CD14-positive monocyte (primary cell): ENCODE measurements at regions not wholly inside any gene's neighbourhood (a gene's known extent, or its start where the extent isn't known, plus 50 kb on each side); places are given as distances from the start of the nearest gene placed in this dataset.

Source experiments
- DNase-seq, 3 donors: peaks; one replicate each; pipeline ENCODE4 v3.0.0-alpha.2; 2011 to 2022
- H2AFZ ChIP-seq: 2 replicates; pipeline ENCODE4 v1.6.0; 2012; ENCODE audit warnings: mild to moderate bottlenecking, low read depth, low read length, inconsistent platforms; ENCODE audit not compliant: insufficient read depth, poor library complexity, severe bottlenecking
- H3K27ac ChIP-seq, 2 donors: 1 replicate in 1 of 2; 2 replicates in 1 of 2; pipeline ENCODE4 v1.5.1; 2012 to 2013; ENCODE audit warnings: low read length in 2 of 2, control low read depth in 1 of 2, inconsistent platforms in 1 of 2, low read depth in 1 of 2, mild to moderate bottlenecking in 1 of 2
- H3K27me3 ChIP-seq, 2 donors: one replicate each; pipeline versions ENCODE4 v1.6.0 to v1.6.1; 2011 to 2013; ENCODE audit warnings: low read length in 2 of 2; ENCODE audit not compliant: control insufficient read depth in 2 of 2, insufficient read depth in 2 of 2
- H3K36me3 ChIP-seq, 2 donors: replicated peaks in 1 of 2; 1 replicate in 1 of 2; 2 replicates in 1 of 2; pipeline versions ENCODE4 v1.5.1 to v1.6.1; 2012 to 2013; ENCODE audit warnings: low read length in 2 of 2, control low read depth in 1 of 2, inconsistent platforms in 1 of 2, mild to moderate bottlenecking in 1 of 2; ENCODE audit not compliant: insufficient read depth in 2 of 2, control insufficient read depth in 1 of 2
- H3K4me1 ChIP-seq, 2 donors: 1 replicate in 1 of 2; 2 replicates in 1 of 2; pipeline versions ENCODE4 v1.5.1 to v1.6.1; 2012 to 2013; ENCODE audit warnings: low read length in 2 of 2, control low read depth in 1 of 2, inconsistent platforms in 1 of 2, mild to moderate bottlenecking in 1 of 2, moderate library complexity in 1 of 2; ENCODE audit not compliant: insufficient read depth in 2 of 2, control insufficient read depth in 1 of 2
- H3K4me2 ChIP-seq: replicated peaks from 2 replicates; pipeline ENCODE3; 2012; ENCODE audit warnings: low read length, moderate library complexity, mild to moderate bottlenecking; ENCODE audit not compliant: poor library complexity, severe bottlenecking; ENCODE audit errors: extremely low read depth
- H3K4me3 ChIP-seq, 3 experiments: fragments of 200-600 bp in 1 of 3; sonication (generic) in 1 of 3; replicated peaks in 1 of 3; 1 replicate in 2 of 3; 2 replicates in 1 of 3; pipeline ENCODE4 v1.5.1; 2011 to 2013; ENCODE audit warnings: low read length in 3 of 3, mild to moderate bottlenecking in 3 of 3, control low read depth in 2 of 3, low read depth in 2 of 3, inconsistent platforms in 1 of 3, moderate library complexity in 1 of 3
- H3K79me2 ChIP-seq: 2 replicates; pipeline ENCODE4 v1.6.0; 2012; ENCODE audit warnings: mild to moderate bottlenecking, control low read depth, inconsistent platforms, low read length, moderate library complexity; ENCODE audit not compliant: insufficient read depth
- H3K9ac ChIP-seq: 2 replicates; pipeline ENCODE4 v1.6.0; 2017; ENCODE audit warnings: low read length, mild to moderate bottlenecking; ENCODE audit not compliant: insufficient read depth, poor library complexity, severe bottlenecking
- H3K9me3 ChIP-seq, 2 donors: replicated peaks in 1 of 2; 1 replicate in 1 of 2; 2 replicates in 1 of 2; pipeline versions ENCODE4 v1.5.1 to v1.6.1; 2012 to 2013; ENCODE audit warnings: low read length in 2 of 2, control low read depth in 1 of 2; ENCODE audit not compliant: control insufficient read depth in 1 of 2, insufficient read depth in 1 of 2
- H4K20me1 ChIP-seq: 2 replicates; pipeline ENCODE4 v1.6.0; 2012; ENCODE audit warnings: mild to moderate bottlenecking, low read length, control low read depth, moderate library complexity; ENCODE audit not compliant: insufficient read depth
- H3K27ac Mint-ChIP-seq, 7 donors: one replicate each; pipeline ENCODE4 v1.8.0; 2020; ENCODE audit warnings: mild to moderate bottlenecking in 7 of 7, mixed read lengths in 7 of 7, moderate library complexity in 6 of 7, inconsistent platforms in 2 of 7
- H3K27me3 Mint-ChIP-seq, 3 donors: one replicate each; pipeline ENCODE4 v1.8.0; 2021 to 2022; ENCODE audit warnings: low read depth in 3 of 3, mild to moderate bottlenecking in 3 of 3, mixed read lengths in 3 of 3, moderate library complexity in 3 of 3, inconsistent platforms in 1 of 3
- H3K36me3 Mint-ChIP-seq, 2 donors: one replicate each; pipeline ENCODE4 v1.8.0; 2020; ENCODE audit warnings: mixed read lengths in 2 of 2, inconsistent platforms in 1 of 2, mild to moderate bottlenecking in 1 of 2
- H3K4me1 Mint-ChIP-seq: one replicate; pipeline ENCODE4 v1.8.0; 2020; ENCODE audit warnings: mild to moderate bottlenecking, mixed read lengths
- H3K4me3 Mint-ChIP-seq, 2 donors: one replicate each; pipeline ENCODE4 v1.8.0; 2020; ENCODE audit warnings: mild to moderate bottlenecking in 2 of 2, mixed read lengths in 2 of 2, moderate library complexity in 1 of 2
- H3K9me3 Mint-ChIP-seq, 7 donors: one replicate each; pipeline ENCODE4 v1.8.0; 2020 to 2022; ENCODE audit warnings: mixed read lengths in 7 of 7, mild to moderate bottlenecking in 6 of 7, moderate library complexity in 6 of 7, inconsistent platforms in 2 of 7
- CTCF ChIP-seq: fragments of 200-600 bp; IDR thresholded peaks from one replicate; pipeline ENCODE4 v1.8.0; 2022; ENCODE audit warnings: antibody characterized with exemption, mild to moderate bottlenecking
- WGBS: methylation state at CpG from one replicate; pipeline ENCODE4 v1.1.5; 2013; ENCODE audit warnings: missing lambda C conversion rate; ENCODE audit not compliant: insufficient coverage; 5-methylcytosine and 5-hydroxymethylcytosine counted together
- intact Hi-C, 2 donors: fragments of 100-400 bp; cut with micrococcal nuclease; formaldehyde crosslinking; loops; one replicate each; pipeline versions ENCODE4 v1.15.0 to v1.15.1; 2023

- no peaks in the 10 kb centered on the region for H3K4me1 ChIP-seq
- H3K36me3 ChIP-seq: no peaks in the 10 kb centered on the region
- H4K20me1 ChIP-seq: no peaks in the 10 kb centered on the region
- intact Hi-C loops: no loop called here
- WGBS: no CpG with 5 or more reads among the region's 5 CpGs
- Mint-ChIP-seq H3K27me3 (peaks cover 0 to 3% (median 1%) of the 10 kb centered on the region in 3 donors), H3K4me3 (no peak overlapping the region), H3K4me1 (peaks cover 1% of the 10 kb centered on the region), H3K36me3 (no peaks in the 10 kb centered on the region), H3K27ac (peak overlapping the region in 1 of 7 donors; percentile 37), H3K9me3 (peaks cover 0 to 4% (median 0%) of the 10 kb centered on the region in 7 donors)
- no peak overlapping the region for H2AFZ ChIP-seq
- no peaks in the 10 kb centered on the region for H3K79me2 ChIP-seq
- peaks cover 0 to 2% of the 10 kb centered on the region in 2 donors for H3K9me3 ChIP-seq
- no peak overlapping the region for H3K27ac ChIP-seq
- no peaks in the 10 kb centered on the region for H3K27me3 ChIP-seq
- H3K4me2 ChIP-seq: no peak overlapping the region
- DNase-seq: no peak
- H3K4me3 ChIP-seq: no peak overlapping the region
- H3K9ac ChIP-seq: no peak overlapping the region
- TF ChIP-seq CTCF: no peak
Measured at GRCh38 chr10:108427146-108427545, 1262.6 kb upstream of the SORCS1 start.

DNA sequence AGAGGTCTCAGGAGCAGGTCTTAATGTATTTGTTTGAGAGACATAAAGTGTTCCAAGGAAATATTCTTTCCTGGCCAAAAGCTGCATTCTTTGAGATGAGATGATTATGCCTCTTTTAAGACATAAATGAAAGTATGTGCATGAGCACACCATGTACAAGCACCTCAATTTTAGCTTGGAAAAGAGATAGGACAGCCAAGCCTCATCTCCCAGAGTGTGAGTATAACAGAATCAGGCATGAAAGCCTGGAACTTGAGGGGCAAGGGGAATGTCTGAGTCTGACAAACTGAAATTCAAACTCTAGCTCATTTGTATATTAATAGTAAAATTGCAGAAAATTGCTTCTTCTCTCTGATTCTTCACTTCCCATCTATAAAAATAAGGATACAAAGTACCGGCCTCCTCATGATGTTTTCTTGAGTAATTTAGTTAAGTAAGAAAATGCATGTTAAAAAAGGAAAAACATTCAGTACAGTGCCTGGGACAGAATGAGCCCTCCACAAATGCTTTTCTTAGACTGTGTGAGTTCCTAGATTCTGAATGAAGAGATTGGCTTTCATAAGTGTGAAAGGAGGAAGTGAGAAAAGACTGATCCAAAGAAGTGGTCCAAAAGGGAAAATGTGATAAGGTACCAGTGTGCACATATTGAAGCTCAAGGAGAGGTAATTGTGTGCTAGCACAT is 1260.9 kb upstream of the SORCS1 start:
- no peak overlapping the region for H3K4me2 ChIP-seq
- TF ChIP-seq CTCF: no peak
- intact Hi-C loops: no loop called here
- Mint-ChIP-seq H3K27ac (no peak overlapping the region), H3K4me1 (peaks cover 7% of the 10 kb centered on the region), H3K9me3 (no peaks in the 10 kb centered on the region), H3K27me3 (peaks cover 0 to 2% (median 1%) of the 10 kb centered on the region in 3 donors), H3K4me3 (no peak overlapping the region), H3K36me3 (no peaks in the 10 kb centered on the region)
- H3K4me1 ChIP-seq: peaks cover 0 to 5% of the 10 kb centered on the region in 2 donors
- no peak overlapping the region for H3K4me3 ChIP-seq
- H3K9ac ChIP-seq: no peak overlapping the region
- no peaks in the 10 kb centered on the region for H4K20me1 ChIP-seq
- H3K36me3 ChIP-seq: no peaks in the 10 kb centered on the region
- no peak overlapping the region for H2AFZ ChIP-seq
- H3K27ac ChIP-seq: no peak overlapping the region
- no CpG with 5 or more reads among the region's 1 CpG for WGBS
- DNase-seq: no peak
- no peaks in the 10 kb centered on the region for H3K9me3 ChIP-seq
- no peaks in the 10 kb centered on the region for H3K27me3 ChIP-seq
- no peaks in the 10 kb centered on the region for H3K79me2 ChIP-seq
